Activated T-helper 1 cell treated with anti-CD3 and anti-CD28 coated beads, Interleukin-12 subunit alpha, Interleukin-12 subunit beta, Interleukin-2, Interleukin-4 antibody, amounts not matched to agents 30 ng/mL and 10 ng/mL and 1 ng/mL, durations not matched to agents 14 hours and 24 hours and 36 hours (primary cell): ENCODE measurements at regions not wholly inside any gene's neighbourhood (a gene's known extent, or its start where the extent isn't known, plus 50 kb on each side); places are given as distances from the start of the nearest gene placed in this dataset.

ENCODE experiments used
- DNase-seq: peaks from one replicate; pipeline ENCODE4 v3.0.0; 2021; ENCODE audit warnings: low spot score
- H3K27ac Mint-ChIP-seq: one replicate; pipeline ENCODE4 v1.8.0; 2021; ENCODE audit warnings: mild to moderate bottlenecking, mixed read lengths
- H3K27me3 Mint-ChIP-seq: one replicate; pipeline ENCODE4 v1.8.0; 2022; ENCODE audit warnings: mild to moderate bottlenecking, moderate library complexity, mixed read lengths; ENCODE audit not compliant: insufficient read depth
- H3K36me3 Mint-ChIP-seq: one replicate; pipeline ENCODE4 v1.8.0; 2021; ENCODE audit warnings: low read depth, mixed read lengths
- H3K4me1 Mint-ChIP-seq: one replicate; pipeline ENCODE4 v1.8.0; 2021; ENCODE audit warnings: low read depth, mixed read lengths
- H3K4me3 Mint-ChIP-seq: one replicate; pipeline ENCODE4 v1.8.0; 2021; ENCODE audit warnings: mild to moderate bottlenecking, moderate library complexity, mixed read lengths
- H3K9me3 Mint-ChIP-seq: one replicate; pipeline ENCODE4 v1.8.0; 2021; ENCODE audit warnings: mixed read lengths
- intact Hi-C: fragments of 100-400 bp; cut with micrococcal nuclease; formaldehyde crosslinking; loops from one replicate; pipeline ENCODE4 v1.15.1; 2024

GRCh38 chr20:17061715-17062114 is 165.1 kb upstream of the PCSK2 start:
- Mint-ChIP-seq H3K9me3 (peaks cover 5% of the 10 kb centered on the region), H3K4me3 (no peak overlapping the region), H3K27ac (no peak overlapping the region), H3K27me3 (no peaks in the 10 kb centered on the region), H3K4me1 (no peaks in the 10 kb centered on the region), H3K36me3 (no peaks in the 10 kb centered on the region)
- intact Hi-C loops: no loop called here
- DNase-seq: no peak

GRCh38 chr20:17062712-17063111 is 164.1 kb upstream of the PCSK2 start:
- Mint-ChIP-seq H3K36me3 (no peaks in the 10 kb centered on the region), H3K27ac (no peak overlapping the region), H3K4me1 (no peaks in the 10 kb centered on the region), H3K4me3 (no peak overlapping the region), H3K9me3 (no peaks in the 10 kb centered on the region), H3K27me3 (no peaks in the 10 kb centered on the region)
- no peak for DNase-seq
- intact Hi-C loops: no loop called here

GRCh38 chr20:17066902-17067301 is 159.9 kb upstream of the PCSK2 start:
- H3K4me1 Mint-ChIP-seq: no peaks in the 10 kb centered on the region
- no peaks in the 10 kb centered on the region for H3K36me3 Mint-ChIP-seq
- H3K27ac Mint-ChIP-seq: no peak overlapping the region
- no peak for DNase-seq
- intact Hi-C loops: no loop called here
- no peaks in the 10 kb centered on the region for H3K27me3 Mint-ChIP-seq
- no peak overlapping the region for H3K4me3 Mint-ChIP-seq
- H3K9me3 Mint-ChIP-seq: peaks cover 12% of the 10 kb centered on the region

- no peak for DNase-seq
- H3K4me3 Mint-ChIP-seq: no peak overlapping the region
- no peaks in the 10 kb centered on the region for H3K27me3 Mint-ChIP-seq
- no peaks in the 10 kb centered on the region for H3K36me3 Mint-ChIP-seq
- no peaks in the 10 kb centered on the region for H3K4me1 Mint-ChIP-seq
- intact Hi-C loops: no loop called here
- peaks cover 12% of the 10 kb centered on the region for H3K9me3 Mint-ChIP-seq
- no peak overlapping the region for H3K27ac Mint-ChIP-seq
These were observed 158.6 kb upstream of the PCSK2 start for GRCh38 chr20:17068084-17068711.

- Mint-ChIP-seq H3K27ac (no peak overlapping the region), H3K9me3 (no peaks in the 10 kb centered on the region), H3K27me3 (no peaks in the 10 kb centered on the region), H3K4me3 (no peak overlapping the region), H3K4me1 (no peaks in the 10 kb centered on the region), H3K36me3 (no peaks in the 10 kb centered on the region)
- DNase-seq: no peak
- intact Hi-C loops: loop anchor here (10.0 kb wide), 1 partner anchor 62 kb away; no protein-coding TSS in a partner anchor
These were observed 149.8 kb upstream of the PCSK2 start for GRCh38 chr20:17077030-17077429.

GRCh38 chr20:17083738-17084137 is 143.1 kb upstream of the PCSK2 start:
- no peaks in the 10 kb centered on the region for H3K4me1 Mint-ChIP-seq
- H3K9me3 Mint-ChIP-seq: peaks cover 13% of the 10 kb centered on the region
- no peak overlapping the region for H3K27ac Mint-ChIP-seq
- H3K36me3 Mint-ChIP-seq: no peaks in the 10 kb centered on the region
- no peak overlapping the region for H3K4me3 Mint-ChIP-seq
- no peaks in the 10 kb centered on the region for H3K27me3 Mint-ChIP-seq
- no peak for DNase-seq
- intact Hi-C loops: no loop called here

GRCh38 chr20:17084909-17085308 is 141.9 kb upstream of the PCSK2 start:
- H3K9me3 Mint-ChIP-seq: peaks cover 13% of the 10 kb centered on the region
- H3K4me1 Mint-ChIP-seq: no peaks in the 10 kb centered on the region
- H3K36me3 Mint-ChIP-seq: no peaks in the 10 kb centered on the region
- no peaks in the 10 kb centered on the region for H3K27me3 Mint-ChIP-seq
- no peak overlapping the region for H3K4me3 Mint-ChIP-seq
- DNase-seq: no peak
- H3K27ac Mint-ChIP-seq: no peak overlapping the region
- intact Hi-C loops: no loop called here

GRCh38 chr20:17093782-17094181 is 133.1 kb upstream of the PCSK2 start:
- no peak for DNase-seq
- no peak overlapping the region for H3K4me3 Mint-ChIP-seq
- H3K27ac Mint-ChIP-seq: no peak overlapping the region
- peaks cover 7% of the 10 kb centered on the region for H3K9me3 Mint-ChIP-seq
- H3K36me3 Mint-ChIP-seq: no peaks in the 10 kb centered on the region
- H3K27me3 Mint-ChIP-seq: peaks cover 2% of the 10 kb centered on the region
- no peaks in the 10 kb centered on the region for H3K4me1 Mint-ChIP-seq
- intact Hi-C loops: no loop called here

GRCh38 chr20:17097603-17098002 is 129.2 kb upstream of the PCSK2 start:
- no peaks in the 10 kb centered on the region for H3K4me1 Mint-ChIP-seq
- H3K36me3 Mint-ChIP-seq: no peaks in the 10 kb centered on the region
- H3K4me3 Mint-ChIP-seq: no peak overlapping the region
- no peak for DNase-seq
- intact Hi-C loops: no loop called here
- no peaks in the 10 kb centered on the region for H3K27me3 Mint-ChIP-seq
- H3K27ac Mint-ChIP-seq: no peak overlapping the region
- no peaks in the 10 kb centered on the region for H3K9me3 Mint-ChIP-seq

- Mint-ChIP-seq H3K27me3 (no peaks in the 10 kb centered on the region), H3K4me3 (no peak overlapping the region)
- intact Hi-C loops: no loop called here
These were observed 126.3 kb upstream of the PCSK2 start for GRCh38 chr20:17100506-17100905.

GRCh38 chr20:17107127-17107526 is 119.7 kb upstream of the PCSK2 start:
- Mint-ChIP-seq H3K4me3 (no peak overlapping the region), H3K27ac (no peak overlapping the region), H3K36me3 (no peaks in the 10 kb centered on the region), H3K4me1 (no peaks in the 10 kb centered on the region), H3K27me3 (no peaks in the 10 kb centered on the region), H3K9me3 (no peaks in the 10 kb centered on the region)
- intact Hi-C loops: no loop called here
- DNase-seq: no peak

More at GRCh38 chr20:17100506-17100905, 126.3 kb upstream of the PCSK2 start:
- no peaks in the 10 kb centered on the region for H3K9me3 Mint-ChIP-seq
- H3K36me3 Mint-ChIP-seq: no peaks in the 10 kb centered on the region
- H3K4me1 Mint-ChIP-seq: no peaks in the 10 kb centered on the region
- no peak overlapping the region for H3K27ac Mint-ChIP-seq
- no peak for DNase-seq

- intact Hi-C loops: no loop called here
- Mint-ChIP-seq H3K36me3 (no peaks in the 10 kb centered on the region), H3K27me3 (no peaks in the 10 kb centered on the region), H3K9me3 (no peaks in the 10 kb centered on the region), H3K4me1 (no peaks in the 10 kb centered on the region), H3K27ac (no peak overlapping the region), H3K4me3 (no peak overlapping the region)
- no peak for DNase-seq
These were observed 117.9 kb upstream of the PCSK2 start for GRCh38 chr20:17108896-17109295.

GRCh38 chr20:17109307-17109706 is 117.5 kb upstream of the PCSK2 start:
- Mint-ChIP-seq H3K9me3 (no peaks in the 10 kb centered on the region), H3K4me3 (no peak overlapping the region), H3K27me3 (no peaks in the 10 kb centered on the region), H3K36me3 (no peaks in the 10 kb centered on the region), H3K4me1 (no peaks in the 10 kb centered on the region), H3K27ac (no peak overlapping the region)
- intact Hi-C loops: no loop called here
- DNase-seq: no peak

- H3K4me1 Mint-ChIP-seq: no peaks in the 10 kb centered on the region
- no peaks in the 10 kb centered on the region for H3K36me3 Mint-ChIP-seq
- no peaks in the 10 kb centered on the region for H3K27me3 Mint-ChIP-seq
- H3K9me3 Mint-ChIP-seq: no peaks in the 10 kb centered on the region
- no peak overlapping the region for H3K27ac Mint-ChIP-seq
- no peak overlapping the region for H3K4me3 Mint-ChIP-seq
- intact Hi-C loops: no loop called here
- no peak for DNase-seq
These were observed 98.6 kb upstream of the PCSK2 start for GRCh38 chr20:17128206-17128605.
